NB4 (cell line): ENCODE measurements at regions not wholly inside any gene's neighbourhood (a gene's known extent, or its start where the extent isn't known, plus 50 kb on each side); places are given as distances from the start of the nearest gene placed in this dataset.
"Not testable (repeated sequence)": the region's sequence is repeated elsewhere in the genome, so short reads cannot be mapped to it uniquely, and the experiment has no call there.

Experiments used
- DNase-seq: peaks from one replicate; pipeline ENCODE4 v3.0.0; 2010; ENCODE audit warnings: low read depth
- H3K4me3 ChIP-seq: one replicate; pipeline ENCODE4 v1.5.1; 2011; ENCODE audit warnings: mild to moderate bottlenecking, low read depth, low read length, moderate library complexity
- CTCF ChIP-seq: IDR thresholded peaks from one replicate; pipeline ENCODE4 v1.5.1; 2012; ENCODE audit warnings: low read depth, low read length
- MAX ChIP-seq: IDR thresholded peaks from 2 replicates; pipeline ENCODE4 v1.6.1; 2011; ENCODE audit warnings: low read depth, low read length
- MYC ChIP-seq: IDR thresholded peaks from 2 replicates; pipeline ENCODE4 v1.6.1; 2011; ENCODE audit warnings: low read depth, low read length
- POLR2A ChIP-seq: IDR thresholded peaks from 2 replicates; pipeline ENCODE4 v1.6.1; 2011; ENCODE audit warnings: mild to moderate bottlenecking; ENCODE audit not compliant: insufficient read length; ENCODE audit errors: extremely low read depth

GRCh38 chr6:6491761-6492160 is 96.8 kb upstream of the LY86 start:
- no peak overlapping the region for H3K4me3 ChIP-seq
- TF ChIP-seq MAX (no peak), MYC (no peak), POLR2A (no peak), CTCF (no peak)
- DNase-seq: no peak

GRCh38 chr6:6492675-6493074 is 95.8 kb upstream of the LY86 start:
- no peak for DNase-seq

GRCh38 chr6:6494139-6494538 is 94.4 kb upstream of the LY86 start:
- H3K4me3 ChIP-seq, DNase-seq: not testable (repeated sequence)

More at GRCh38 chr6:6492675-6493074, 95.8 kb upstream of the LY86 start:
- H3K4me3 ChIP-seq: no peak overlapping the region
- TF ChIP-seq MAX (no peak), CTCF (no peak), POLR2A (no peak), MYC (no peak)

- peak; percentile 91 for TF ChIP-seq CTCF
- TF ChIP-seq MYC: no peak
- peak; percentile 78 for DNase-seq
- no peak overlapping the region for H3K4me3 ChIP-seq
Measured at GRCh38 chr6:6494677-6495076, 93.8 kb upstream of the LY86 start.

- no peak for TF ChIP-seq POLR2A
- no peak for TF ChIP-seq CTCF
- no peak for TF ChIP-seq MAX
- no peak for TF ChIP-seq MYC
- no peak overlapping the region for H3K4me3 ChIP-seq
- DNase-seq: no peak
Measured at GRCh38 chr6:6495851-6496250, 92.7 kb upstream of the LY86 start.

- no peak for DNase-seq
- H3K4me3 ChIP-seq: no peak overlapping the region
- no peak for TF ChIP-seq MAX
- no peak for TF ChIP-seq CTCF
- TF ChIP-seq MYC: no peak
- TF ChIP-seq POLR2A: no peak
Measured at GRCh38 chr6:6497541-6497940, 91.0 kb upstream of the LY86 start.

- no peak overlapping the region for H3K4me3 ChIP-seq
- TF ChIP-seq MAX (no peak), MYC (no peak), CTCF (no peak), POLR2A (no peak)
- no peak for DNase-seq
Measured at GRCh38 chr6:6497976-6498375, 90.5 kb upstream of the LY86 start.
